ENCODE measurements at regions not wholly inside any gene's neighbourhood (a gene's known extent, or its start where the extent isn't known, plus 50 kb on each side); places are given as distances from the start of the nearest gene placed in this dataset.

- Histone ChIP-seq H3K27ac (ENCODE audit: low read length) (no peak overlapping the region), H3K4me3 (ENCODE audit: control insufficient read depth in 1 of 2, extremely low read depth in 1 of 2, low read length in 1 of 2) (no peak overlapping the region), H3K27me3 (replicated peaks in 1 of 2; ENCODE audit: control insufficient read depth in 2 of 2, extremely low read depth in 1 of 2, insufficient read depth in 2 of 2, low read length in 1 of 2) (no peaks in the 10 kb centered on the region), H3K36me3 (ENCODE audit: control insufficient read depth in 2 of 2, extremely low read depth in 1 of 2, insufficient read depth in 1 of 2, low read length in 1 of 2) (no peaks in the 10 kb centered on the region), H3K4me1 (ENCODE audit: control insufficient read depth in 1 of 2, extremely low read depth in 1 of 2, insufficient read depth in 2 of 2, low read length in 2 of 2) (no peaks in the 10 kb centered on the region), H3K9me3 (no peaks in the 10 kb centered on the region)
- Mint-ChIP-seq H3K27me3 (no peaks in the 10 kb centered on the region), H3K27ac (no peak overlapping the region), H3K4me3 (no peak overlapping the region), H3K4me1 (no peaks in the 10 kb centered on the region), H3K9me3 (peaks cover 10 to 26% (median 17%) of the 10 kb centered on the region in 3 donors), H3K36me3 (no peaks in the 10 kb centered on the region)
- WGBS (ENCODE audit: insufficient coverage): 100% methylated on average over 1 of the region's 2 CpGs
- DNase-seq: no peak
- ChIA-PET POLR2A (no interaction called here), CTCF (no interaction called here)
- no peak for ATAC-seq (replicated peaks in 1 of 4)
These were observed 1076.9 kb upstream of the TENM4 start for GRCh38 chr11:80517701-80518100.

DNA sequence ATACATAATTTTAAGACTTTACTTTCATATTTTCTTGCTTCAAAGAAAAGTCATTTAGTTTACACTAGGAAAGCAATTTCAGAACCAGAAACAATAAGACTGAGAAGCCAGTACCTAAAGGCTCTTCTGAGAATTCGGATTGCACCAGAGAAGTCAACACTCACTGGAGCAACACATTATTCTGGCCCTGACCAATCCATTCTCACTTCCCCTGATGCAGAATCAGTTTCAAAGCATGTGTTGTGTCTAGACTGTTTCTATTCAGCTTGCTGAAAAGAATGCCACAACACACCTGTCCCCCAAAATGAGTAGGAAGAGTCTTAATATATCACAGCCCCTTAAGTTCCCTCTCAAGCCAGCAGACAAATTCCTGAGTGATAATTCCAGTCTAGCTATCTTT, 1074.3 kb upstream of the TENM4 start:
- H3K4me1 ChIP-seq (ENCODE audit: control insufficient read depth in 1 of 2, extremely low read depth in 1 of 2, insufficient read depth in 2 of 2, low read length in 2 of 2): no peaks in the 10 kb centered on the region
- no CpG with 5 or more reads among the region's 1 CpG for WGBS (ENCODE audit: insufficient coverage)
- H3K36me3 Mint-ChIP-seq: no peaks in the 10 kb centered on the region
- POLR2A ChIA-PET: no interaction called here
- H3K9me3 Mint-ChIP-seq: peaks cover 10 to 29% (median 14%) of the 10 kb centered on the region in 3 donors
- H3K27ac ChIP-seq (ENCODE audit: low read length): no peak overlapping the region
- H3K27me3 Mint-ChIP-seq: no peaks in the 10 kb centered on the region
- no peak overlapping the region for H3K4me3 Mint-ChIP-seq
- no peak overlapping the region for H3K4me3 ChIP-seq (ENCODE audit: control insufficient read depth in 1 of 2, extremely low read depth in 1 of 2, low read length in 1 of 2)
- H3K27ac Mint-ChIP-seq: no peak overlapping the region
- no peaks in the 10 kb centered on the region for H3K27me3 ChIP-seq (replicated peaks in 1 of 2; ENCODE audit: control insufficient read depth in 2 of 2, extremely low read depth in 1 of 2, insufficient read depth in 2 of 2, low read length in 1 of 2)
- no peaks in the 10 kb centered on the region for H3K4me1 Mint-ChIP-seq
- CTCF ChIA-PET: no interaction called here
- no peaks in the 10 kb centered on the region for H3K9me3 ChIP-seq
- no peak for DNase-seq
- no peak for ATAC-seq (replicated peaks in 1 of 4)
- H3K36me3 ChIP-seq (ENCODE audit: control insufficient read depth in 2 of 2, extremely low read depth in 1 of 2, insufficient read depth in 1 of 2, low read length in 1 of 2): no peaks in the 10 kb centered on the region

DNA sequence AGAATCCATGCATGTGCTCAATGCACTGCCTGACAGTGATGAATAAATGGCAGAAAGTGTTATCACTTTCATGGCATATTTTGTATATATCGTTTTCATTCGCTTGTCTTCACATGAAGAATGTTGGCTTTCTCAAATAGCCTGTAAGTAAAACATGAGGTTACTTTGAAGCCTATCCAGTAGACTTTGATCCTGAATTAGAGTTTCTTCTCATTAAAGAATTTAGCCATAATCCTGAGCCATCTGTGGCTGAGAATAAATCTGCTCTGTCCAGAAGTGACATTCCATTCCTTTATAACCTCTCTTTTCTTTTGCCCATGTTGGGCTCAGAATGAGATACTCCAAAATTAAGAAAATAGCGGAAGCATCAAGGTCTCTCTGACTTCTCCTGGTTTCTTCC, 1071.7 kb upstream of the TENM4 start:
- ChIA-PET CTCF (no interaction called here), POLR2A (no interaction called here)
- 71% methylated on average over 1 of the region's 3 CpGs for WGBS (ENCODE audit: insufficient coverage)
- Mint-ChIP-seq H3K27me3 (no peaks in the 10 kb centered on the region), H3K4me1 (no peaks in the 10 kb centered on the region), H3K36me3 (no peaks in the 10 kb centered on the region), H3K27ac (no peak overlapping the region), H3K9me3 (peaks cover 14 to 37% (median 19%) of the 10 kb centered on the region in 3 donors), H3K4me3 (no peak overlapping the region)
- Histone ChIP-seq H3K9me3 (no peaks in the 10 kb centered on the region), H3K36me3 (ENCODE audit: control insufficient read depth in 2 of 2, extremely low read depth in 1 of 2, insufficient read depth in 1 of 2, low read length in 1 of 2) (no peaks in the 10 kb centered on the region), H3K27me3 (replicated peaks in 1 of 2; ENCODE audit: control insufficient read depth in 2 of 2, extremely low read depth in 1 of 2, insufficient read depth in 2 of 2, low read length in 1 of 2) (no peaks in the 10 kb centered on the region), H3K4me3 (ENCODE audit: control insufficient read depth in 1 of 2, extremely low read depth in 1 of 2, low read length in 1 of 2) (no peak overlapping the region), H3K4me1 (ENCODE audit: control insufficient read depth in 1 of 2, extremely low read depth in 1 of 2, insufficient read depth in 2 of 2, low read length in 2 of 2) (no peaks in the 10 kb centered on the region), H3K27ac (ENCODE audit: low read length) (no peak overlapping the region)
- no peak for DNase-seq
- no peak for ATAC-seq (replicated peaks in 1 of 4)

GRCh38 chr11:80505771-80506170, 1064.9 kb upstream of the TENM4 start:
- Histone ChIP-seq H3K4me1 (ENCODE audit: control insufficient read depth in 1 of 2, extremely low read depth in 1 of 2, insufficient read depth in 2 of 2, low read length in 2 of 2) (no peaks in the 10 kb centered on the region), H3K27ac (ENCODE audit: low read length) (no peak overlapping the region), H3K9me3 (no peaks in the 10 kb centered on the region), H3K36me3 (ENCODE audit: control insufficient read depth in 2 of 2, extremely low read depth in 1 of 2, insufficient read depth in 1 of 2, low read length in 1 of 2) (no peaks in the 10 kb centered on the region), H3K27me3 (replicated peaks in 1 of 2; ENCODE audit: control insufficient read depth in 2 of 2, extremely low read depth in 1 of 2, insufficient read depth in 2 of 2, low read length in 1 of 2) (no peaks in the 10 kb centered on the region), H3K4me3 (ENCODE audit: control insufficient read depth in 1 of 2, extremely low read depth in 1 of 2, low read length in 1 of 2) (no peak overlapping the region)
- no peaks in the 10 kb centered on the region for H3K36me3 Mint-ChIP-seq
- POLR2A ChIA-PET: no interaction called here
- no peaks in the 10 kb centered on the region for H3K27me3 Mint-ChIP-seq
- WGBS (ENCODE audit: insufficient coverage): 96% methylated on average over 4 of the region's 8 CpGs
- H3K9me3 Mint-ChIP-seq: peaks cover 10 to 15% (median 12%) of the 10 kb centered on the region in 3 donors
- CTCF ChIA-PET: no interaction called here
- H3K27ac Mint-ChIP-seq: no peak overlapping the region
- DNase-seq: no peak
- no peaks in the 10 kb centered on the region for H3K4me1 Mint-ChIP-seq
- no peak for ATAC-seq (replicated peaks in 1 of 4)
- no peak overlapping the region for H3K4me3 Mint-ChIP-seq

DNA sequence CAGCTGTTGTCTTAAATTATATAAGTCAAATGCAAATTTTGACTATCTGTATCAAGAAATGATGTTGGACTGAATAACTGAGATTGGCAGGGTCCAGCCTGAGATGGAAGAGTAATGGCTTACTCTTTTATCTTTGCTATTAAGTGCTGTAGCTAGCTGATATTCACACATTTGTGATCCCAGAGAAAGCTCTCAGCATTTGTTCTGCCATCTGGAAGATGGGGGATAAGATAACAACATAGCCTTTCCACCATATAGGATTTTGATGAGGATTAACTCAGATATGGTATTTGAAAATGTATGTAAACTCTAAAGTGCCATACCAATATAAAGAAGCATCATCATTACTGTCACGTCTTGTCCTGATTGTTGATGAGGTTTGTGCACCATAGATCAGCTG, 1063.2 kb upstream of the TENM4 start:
- ChIA-PET POLR2A (no interaction called here), CTCF (no interaction called here)
- no peaks in the 10 kb centered on the region for H3K36me3 Mint-ChIP-seq
- no peak for ATAC-seq (replicated peaks in 1 of 4)
- Histone ChIP-seq H3K27ac (ENCODE audit: low read length) (no peak overlapping the region), H3K27me3 (replicated peaks in 1 of 2; ENCODE audit: control insufficient read depth in 2 of 2, extremely low read depth in 1 of 2, insufficient read depth in 2 of 2, low read length in 1 of 2) (no peaks in the 10 kb centered on the region), H3K36me3 (ENCODE audit: control insufficient read depth in 2 of 2, extremely low read depth in 1 of 2, insufficient read depth in 1 of 2, low read length in 1 of 2) (no peaks in the 10 kb centered on the region), H3K4me3 (ENCODE audit: control insufficient read depth in 1 of 2, extremely low read depth in 1 of 2, low read length in 1 of 2) (no peak overlapping the region), H3K4me1 (ENCODE audit: control insufficient read depth in 1 of 2, extremely low read depth in 1 of 2, insufficient read depth in 2 of 2, low read length in 2 of 2) (no peaks in the 10 kb centered on the region), H3K9me3 (no peaks in the 10 kb centered on the region)
- no peaks in the 10 kb centered on the region for H3K4me1 Mint-ChIP-seq
- no peak overlapping the region for H3K27ac Mint-ChIP-seq
- DNase-seq: no peak
- no peaks in the 10 kb centered on the region for H3K27me3 Mint-ChIP-seq
- no CpG with 5 or more reads among the region's 1 CpG for WGBS (ENCODE audit: insufficient coverage)
- H3K4me3 Mint-ChIP-seq: no peak overlapping the region
- peaks cover 7 to 15% (median 15%) of the 10 kb centered on the region in 3 donors for H3K9me3 Mint-ChIP-seq

DNA sequence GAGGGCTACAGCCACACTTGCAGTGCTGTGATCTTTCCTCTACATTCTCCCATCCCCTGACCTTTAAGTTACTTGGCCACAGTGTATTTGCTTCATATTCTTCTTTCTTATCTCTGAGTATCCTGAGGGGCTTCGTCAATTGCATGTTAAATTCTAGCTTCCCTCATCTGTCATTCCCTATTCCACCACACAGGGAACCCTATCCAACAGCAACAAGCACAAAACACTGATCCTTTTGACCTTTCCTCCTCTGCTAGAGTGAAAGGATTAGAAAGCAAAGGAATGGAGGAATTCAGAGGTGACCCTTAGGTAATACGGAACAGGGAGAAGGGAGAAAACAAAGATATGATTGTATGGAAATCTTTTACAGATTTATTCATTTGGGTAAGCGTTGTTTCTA, 1061.7 kb upstream of the TENM4 start:
- Histone ChIP-seq H3K9me3 (no peaks in the 10 kb centered on the region), H3K4me3 (ENCODE audit: control insufficient read depth in 1 of 2, extremely low read depth in 1 of 2, low read length in 1 of 2) (no peak overlapping the region), H3K4me1 (ENCODE audit: control insufficient read depth in 1 of 2, extremely low read depth in 1 of 2, insufficient read depth in 2 of 2, low read length in 2 of 2) (no peaks in the 10 kb centered on the region), H3K27ac (ENCODE audit: low read length) (no peak overlapping the region), H3K36me3 (ENCODE audit: control insufficient read depth in 2 of 2, extremely low read depth in 1 of 2, insufficient read depth in 1 of 2, low read length in 1 of 2) (no peaks in the 10 kb centered on the region), H3K27me3 (replicated peaks in 1 of 2; ENCODE audit: control insufficient read depth in 2 of 2, extremely low read depth in 1 of 2, insufficient read depth in 2 of 2, low read length in 1 of 2) (no peaks in the 10 kb centered on the region)
- Mint-ChIP-seq H3K27me3 (no peaks in the 10 kb centered on the region), H3K36me3 (no peaks in the 10 kb centered on the region), H3K27ac (no peak overlapping the region), H3K9me3 (peaks cover 6 to 10% (median 9%) of the 10 kb centered on the region in 3 donors), H3K4me3 (no peak overlapping the region), H3K4me1 (no peaks in the 10 kb centered on the region)
- no CpG with 5 or more reads among the region's 3 CpGs for WGBS (ENCODE audit: insufficient coverage)
- ATAC-seq (replicated peaks in 1 of 4) (no peak), DNase-seq (no peak)
- POLR2A ChIA-PET: no interaction called here
- CTCF ChIA-PET: no interaction called here

- ChIA-PET POLR2A (no interaction called here), CTCF (no interaction called here)
- no peak overlapping the region for H3K27ac Mint-ChIP-seq
These were observed 1054.3 kb upstream of the TENM4 start for GRCh38 chr11:80495116-80495515.

More at GRCh38 chr11:80495116-80495515, 1054.3 kb upstream of the TENM4 start:
- Histone ChIP-seq H3K4me3 (ENCODE audit: control insufficient read depth in 1 of 2, extremely low read depth in 1 of 2, low read length in 1 of 2) (no peak overlapping the region), H3K36me3 (ENCODE audit: control insufficient read depth in 2 of 2, extremely low read depth in 1 of 2, insufficient read depth in 1 of 2, low read length in 1 of 2) (no peaks in the 10 kb centered on the region), H3K27me3 (replicated peaks in 1 of 2; ENCODE audit: control insufficient read depth in 2 of 2, extremely low read depth in 1 of 2, insufficient read depth in 2 of 2, low read length in 1 of 2) (no peaks in the 10 kb centered on the region), H3K4me1 (ENCODE audit: control insufficient read depth in 1 of 2, extremely low read depth in 1 of 2, insufficient read depth in 2 of 2, low read length in 2 of 2) (no peaks in the 10 kb centered on the region), H3K27ac (ENCODE audit: low read length) (no peak overlapping the region), H3K9me3 (no peaks in the 10 kb centered on the region)
- peaks cover 5 to 21% (median 9%) of the 10 kb centered on the region in 3 donors for H3K9me3 Mint-ChIP-seq
- no peak for DNase-seq
- no peak overlapping the region for H3K4me3 Mint-ChIP-seq
- no peak for ATAC-seq (replicated peaks in 1 of 4)
- no peaks in the 10 kb centered on the region for H3K4me1 Mint-ChIP-seq
- H3K36me3 Mint-ChIP-seq: no peaks in the 10 kb centered on the region
- no peaks in the 10 kb centered on the region for H3K27me3 Mint-ChIP-seq
